ENCODE measurements at regions not wholly inside any gene's neighbourhood (a gene's known extent, or its start where the extent isn't known, plus 50 kb on each side); places are given as distances from the start of the nearest gene placed in this dataset.
"Not testable (repeated sequence)": the region's sequence is repeated elsewhere in the genome, so short reads cannot be mapped to it uniquely, and the experiment has no call there.

- not testable (repeated sequence) for H3K4me3 ChIP-seq (ENCODE audit: low read depth, low read length); H3K36me3 ChIP-seq (ENCODE audit: control insufficient read depth, insufficient read depth, low read length); H3K27ac ChIP-seq (ENCODE audit: low read depth, low read length); H3K4me1 ChIP-seq (ENCODE audit: control insufficient read depth, insufficient read depth, low read length); H3K9me3 ChIP-seq (ENCODE audit: control insufficient read depth, insufficient read depth, low read length); DNase-seq (ENCODE audit: low read depth in 4 of 6, low spot score in 6 of 6); H3K27me3 ChIP-seq (ENCODE audit: control insufficient read depth, insufficient read depth, low read length)
- WGBS (ENCODE audit: insufficient coverage), result no CpG with 5 or more reads among the region's 3 CpGs
Observed at GRCh38 chr7:68630914-68631313, 967.4 kb upstream of the AUTS2 start.

- no peaks in the 10 kb centered on the region for H3K36me3 ChIP-seq (ENCODE audit: control insufficient read depth, insufficient read depth, low read length)
- WGBS (ENCODE audit: insufficient coverage), result no CpG with 5 or more reads among the region's 3 CpGs
- no peak overlapping the region for H3K27ac ChIP-seq (ENCODE audit: low read depth, low read length)
- no peaks in the 10 kb centered on the region for H3K9me3 ChIP-seq (ENCODE audit: control insufficient read depth, insufficient read depth, low read length)
- H3K27me3 ChIP-seq (ENCODE audit: control insufficient read depth, insufficient read depth, low read length), result no peaks in the 10 kb centered on the region
- H3K4me3 ChIP-seq (ENCODE audit: low read depth, low read length), result no peak overlapping the region
- no peak for DNase-seq (ENCODE audit: low read depth in 4 of 6, low spot score in 6 of 6)
- no peaks in the 10 kb centered on the region for H3K4me1 ChIP-seq (ENCODE audit: control insufficient read depth, insufficient read depth, low read length)
Observed at GRCh38 chr7:68640103-68640502, 958.2 kb upstream of the AUTS2 start.

- no CpG with 5 or more reads among the region's 3 CpGs for WGBS (ENCODE audit: insufficient coverage)
- Histone ChIP-seq H3K4me1 (ENCODE audit: control insufficient read depth, insufficient read depth, low read length) (no peaks in the 10 kb centered on the region), H3K36me3 (ENCODE audit: control insufficient read depth, insufficient read depth, low read length) (no peaks in the 10 kb centered on the region), H3K27me3 (ENCODE audit: control insufficient read depth, insufficient read depth, low read length) (no peaks in the 10 kb centered on the region), H3K27ac (ENCODE audit: low read depth, low read length) (no peak overlapping the region), H3K9me3 (ENCODE audit: control insufficient read depth, insufficient read depth, low read length) (no peaks in the 10 kb centered on the region), H3K4me3 (ENCODE audit: low read depth, low read length) (no peak overlapping the region)
- no peak for DNase-seq (ENCODE audit: low read depth in 4 of 6, low spot score in 6 of 6)
Observed at GRCh38 chr7:68642727-68643126, 955.5 kb upstream of the AUTS2 start.

- Histone ChIP-seq H3K4me1 (ENCODE audit: control insufficient read depth, insufficient read depth, low read length) (no peaks in the 10 kb centered on the region), H3K36me3 (ENCODE audit: control insufficient read depth, insufficient read depth, low read length) (no peaks in the 10 kb centered on the region), H3K27ac (ENCODE audit: low read depth, low read length) (no peak overlapping the region), H3K4me3 (ENCODE audit: low read depth, low read length) (no peak overlapping the region), H3K27me3 (ENCODE audit: control insufficient read depth, insufficient read depth, low read length) (no peaks in the 10 kb centered on the region), H3K9me3 (ENCODE audit: control insufficient read depth, insufficient read depth, low read length) (no peaks in the 10 kb centered on the region)
- 86% methylated on average over 1 of the region's 1 CpG for WGBS (ENCODE audit: insufficient coverage)
- DNase-seq (ENCODE audit: low read depth in 4 of 6, low spot score in 6 of 6), result no peak
Observed at GRCh38 chr7:68663392-68663791, 934.9 kb upstream of the AUTS2 start.

- Histone ChIP-seq H3K27me3 (ENCODE audit: control insufficient read depth, insufficient read depth, low read length) (no peaks in the 10 kb centered on the region), H3K4me3 (ENCODE audit: low read depth, low read length) (no peak overlapping the region), H3K36me3 (ENCODE audit: control insufficient read depth, insufficient read depth, low read length) (no peaks in the 10 kb centered on the region), H3K27ac (ENCODE audit: low read depth, low read length) (no peak overlapping the region), H3K4me1 (ENCODE audit: control insufficient read depth, insufficient read depth, low read length) (no peaks in the 10 kb centered on the region), H3K9me3 (ENCODE audit: control insufficient read depth, insufficient read depth, low read length) (no peaks in the 10 kb centered on the region)
- no peak for DNase-seq (ENCODE audit: low read depth in 4 of 6, low spot score in 6 of 6)
- whole genome bisulfite sequencing (ENCODE audit: insufficient coverage), result 62% methylated on average over 1 of the region's 2 CpGs
Observed at GRCh38 chr7:68671046-68671445, 927.2 kb upstream of the AUTS2 start.

GRCh38 chr7:68671671-68672070 is 926.6 kb upstream of the AUTS2 start:
- Histone ChIP-seq H3K4me3 (ENCODE audit: low read depth, low read length) (no peak overlapping the region), H3K27ac (ENCODE audit: low read depth, low read length) (no peak overlapping the region), H3K27me3 (ENCODE audit: control insufficient read depth, insufficient read depth, low read length) (no peaks in the 10 kb centered on the region), H3K36me3 (ENCODE audit: control insufficient read depth, insufficient read depth, low read length) (no peaks in the 10 kb centered on the region), H3K9me3 (ENCODE audit: control insufficient read depth, insufficient read depth, low read length) (no peaks in the 10 kb centered on the region), H3K4me1 (ENCODE audit: control insufficient read depth, insufficient read depth, low read length) (no peaks in the 10 kb centered on the region)
- WGBS (ENCODE audit: insufficient coverage), result no CpG with 5 or more reads among the region's 2 CpGs
- no peak for DNase-seq (ENCODE audit: low read depth in 4 of 6, low spot score in 6 of 6)

GRCh38 chr7:68674826-68675225 is 923.4 kb upstream of the AUTS2 start:
- Histone ChIP-seq H3K36me3 (ENCODE audit: control insufficient read depth, insufficient read depth, low read length) (no peaks in the 10 kb centered on the region), H3K27me3 (ENCODE audit: control insufficient read depth, insufficient read depth, low read length) (no peaks in the 10 kb centered on the region), H3K27ac (ENCODE audit: low read depth, low read length) (no peak overlapping the region), H3K4me3 (ENCODE audit: low read depth, low read length) (no peak overlapping the region), H3K4me1 (ENCODE audit: control insufficient read depth, insufficient read depth, low read length) (peaks cover 9% of the 10 kb centered on the region), H3K9me3 (ENCODE audit: control insufficient read depth, insufficient read depth, low read length) (no peaks in the 10 kb centered on the region)
- no CpG with 5 or more reads among the region's 3 CpGs for WGBS (ENCODE audit: insufficient coverage)
- peak in 1 of 6 donors; percentile 55 for DNase-seq (ENCODE audit: low read depth in 4 of 6, low spot score in 6 of 6)

- H3K27ac ChIP-seq (ENCODE audit: low read depth, low read length), result no peak overlapping the region
- H3K9me3 ChIP-seq (ENCODE audit: control insufficient read depth, insufficient read depth, low read length), result no peaks in the 10 kb centered on the region
- DNase-seq (ENCODE audit: low read depth in 4 of 6, low spot score in 6 of 6), result peak in 2 of 6 donors; percentile 45 to 65
- peaks cover 9% of the 10 kb centered on the region for H3K4me1 ChIP-seq (ENCODE audit: control insufficient read depth, insufficient read depth, low read length)
- H3K36me3 ChIP-seq (ENCODE audit: control insufficient read depth, insufficient read depth, low read length), result no peaks in the 10 kb centered on the region
- no peak overlapping the region for H3K4me3 ChIP-seq (ENCODE audit: low read depth, low read length)
- WGBS (ENCODE audit: insufficient coverage), result 52% methylated on average over 8 of the region's 13 CpGs
- H3K27me3 ChIP-seq (ENCODE audit: control insufficient read depth, insufficient read depth, low read length), result no peaks in the 10 kb centered on the region
Observed at GRCh38 chr7:68676813-68677535, 921.3 kb upstream of the AUTS2 start.

- 93% methylated on average over 3 of the region's 4 CpGs for WGBS (ENCODE audit: insufficient coverage)
- Histone ChIP-seq H3K4me1 (ENCODE audit: control insufficient read depth, insufficient read depth, low read length) (peaks cover 9% of the 10 kb centered on the region), H3K27ac (ENCODE audit: low read depth, low read length) (no peak overlapping the region), H3K27me3 (ENCODE audit: control insufficient read depth, insufficient read depth, low read length) (no peaks in the 10 kb centered on the region), H3K9me3 (ENCODE audit: control insufficient read depth, insufficient read depth, low read length) (no peaks in the 10 kb centered on the region), H3K36me3 (ENCODE audit: control insufficient read depth, insufficient read depth, low read length) (no peaks in the 10 kb centered on the region), H3K4me3 (ENCODE audit: low read depth, low read length) (no peak overlapping the region)
- no peak for DNase-seq (ENCODE audit: low read depth in 4 of 6, low spot score in 6 of 6)
Observed at GRCh38 chr7:68678196-68678595, 920.1 kb upstream of the AUTS2 start.

- Histone ChIP-seq H3K4me1 (ENCODE audit: control insufficient read depth, insufficient read depth, low read length) (peaks cover 18% of the 10 kb centered on the region), H3K27me3 (ENCODE audit: control insufficient read depth, insufficient read depth, low read length) (no peaks in the 10 kb centered on the region), H3K9me3 (ENCODE audit: control insufficient read depth, insufficient read depth, low read length) (no peaks in the 10 kb centered on the region), H3K27ac (ENCODE audit: low read depth, low read length) (no peak overlapping the region), H3K36me3 (ENCODE audit: control insufficient read depth, insufficient read depth, low read length) (no peaks in the 10 kb centered on the region), H3K4me3 (ENCODE audit: low read depth, low read length) (no peak overlapping the region)
- DNase-seq (ENCODE audit: low read depth in 4 of 6, low spot score in 6 of 6), result peak in 2 of 6 donors; percentile 58 to 67
- WGBS (ENCODE audit: insufficient coverage), result 48% methylated on average over 4 of the region's 7 CpGs
Observed at GRCh38 chr7:68679459-68680234, 918.6 kb upstream of the AUTS2 start.

All from spinal cord (tissue), 9 donors.